ENCODE measurements at regions not wholly inside any gene's neighbourhood (a gene's known extent, or its start where the extent isn't known, plus 50 kb on each side); places are given as distances from the start of the nearest gene placed in this dataset.

DNA sequence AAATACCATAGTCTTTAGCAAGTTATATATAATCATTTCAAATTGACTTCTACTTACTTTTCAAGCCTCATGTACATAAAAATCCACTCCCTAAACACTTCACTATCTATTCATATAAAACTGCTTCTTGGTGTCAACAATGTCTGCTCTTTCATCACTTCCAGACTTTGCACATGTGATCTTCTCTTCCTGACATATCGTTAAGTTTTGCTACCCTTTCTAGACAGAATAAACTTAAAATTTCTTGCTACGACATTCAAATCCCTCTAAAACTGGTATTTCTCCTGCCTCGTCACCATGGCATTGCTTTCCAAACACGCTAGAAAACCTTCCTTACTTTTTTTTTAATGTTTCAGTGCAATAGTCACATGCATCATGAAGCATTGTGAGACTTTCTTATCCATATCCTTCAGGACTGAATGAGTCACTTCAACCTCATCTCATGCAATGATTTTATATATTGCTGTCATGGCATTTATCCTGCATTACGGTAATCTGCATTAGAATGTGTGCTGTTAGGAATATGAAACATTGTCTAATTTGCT is 122.8 kb downstream of the GMNC start (continued):
- TF ChIP-seq, protein P1, sequence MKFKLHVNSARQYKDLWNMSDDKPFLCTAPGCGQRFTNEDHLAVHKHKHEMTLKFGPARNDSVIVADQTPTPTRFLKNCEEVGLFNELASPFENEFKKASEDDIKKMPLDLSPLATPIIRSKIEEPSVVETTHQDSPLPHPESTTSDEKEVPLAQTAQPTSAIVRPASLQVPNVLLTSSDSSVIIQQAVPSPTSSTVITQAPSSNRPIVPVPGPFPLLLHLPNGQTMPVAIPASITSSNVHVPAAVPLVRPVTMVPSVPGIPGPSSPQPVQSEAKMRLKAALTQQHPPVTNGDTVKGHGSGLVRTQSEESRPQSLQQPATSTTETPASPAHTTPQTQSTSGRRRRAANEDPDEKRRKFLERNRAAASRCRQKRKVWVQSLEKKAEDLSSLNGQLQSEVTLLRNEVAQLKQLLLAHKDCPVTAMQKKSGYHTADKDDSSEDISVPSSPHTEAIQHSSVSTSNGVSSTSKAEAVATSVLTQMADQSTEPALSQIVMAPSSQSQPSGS (IDR thresholded peaks at IDR 0.05; ENCODE audit: low read length), result no peak
- TF ChIP-seq MEF2A (IDR thresholded peaks at IDR 0.05; ENCODE audit: insufficient read depth, low read depth, low read length), result no peak
- TF ChIP-seq ZNF217 (IDR thresholded peaks at IDR 0.05), result no peak
- no peak for TF ChIP-seq SMAD1 (IDR thresholded peaks at IDR 0.05; ENCODE audit: low read depth, partially characterized antibody)

DNA sequence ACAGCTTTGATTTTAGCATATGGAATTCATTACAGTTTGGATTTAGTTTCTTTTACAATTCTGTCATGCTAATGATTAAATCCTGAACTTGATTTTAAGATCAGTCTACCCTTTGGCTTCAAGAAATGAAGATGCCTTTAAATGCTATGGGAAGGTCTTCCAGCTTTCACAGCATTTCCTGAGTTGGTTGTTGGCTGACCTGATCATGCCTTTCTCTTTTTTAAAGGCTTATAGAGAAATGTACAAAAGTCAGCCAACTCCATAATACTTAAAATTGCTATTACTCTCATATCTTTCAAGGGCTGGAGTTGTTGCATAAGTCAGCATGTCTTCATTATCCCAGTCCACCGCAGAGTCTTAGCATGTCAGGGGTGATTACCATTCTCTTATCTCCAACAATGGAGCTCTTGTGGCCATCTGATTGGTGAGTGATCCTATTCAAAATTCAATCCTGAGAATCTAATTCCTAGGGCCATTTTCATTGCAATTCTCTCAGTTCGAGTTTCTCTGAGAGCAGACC is 123.8 kb downstream of the GMNC start:
- Histone ChIP-seq H3K4me2 (ENCODE audit: control insufficient read depth, insufficient read depth) (no peak overlapping the region), H3K27me3 (replicated peaks in 1 of 2; ENCODE audit: control insufficient read depth in 2 of 2, insufficient read depth in 2 of 2, low read length in 1 of 2) (no peaks in the 10 kb centered on the region), H3K36me3 (ENCODE audit: control insufficient read depth in 2 of 2, insufficient read depth in 2 of 2, low read length in 1 of 2) (no peaks in the 10 kb centered on the region), H3K9me3 (replicated peaks; ENCODE audit: control insufficient read depth, insufficient read depth, low read length) (no peaks in the 10 kb centered on the region), H3K79me2 (ENCODE audit: control insufficient read depth, insufficient read depth, low read length) (no peaks in the 10 kb centered on the region), H3K4me3 (no peak overlapping the region), H2AFZ (ENCODE audit: control insufficient read depth, low read depth, low read length) (no peak overlapping the region), H3K9ac (ENCODE audit: control insufficient read depth, insufficient read depth, low read length) (no peak overlapping the region), H4K20me1 (ENCODE audit: control insufficient read depth, insufficient read depth) (no peaks in the 10 kb centered on the region), H3K4me1 (ENCODE audit: control insufficient read depth, insufficient read depth, low read length) (no peaks in the 10 kb centered on the region), H3K27ac (ENCODE audit: control insufficient read depth, insufficient read depth) (no peak overlapping the region)
- intact Hi-C loops (cut with micrococcal nuclease; ENCODE audit: unreplicated experiment), result no loop called here
- no peak for FAIRE-seq
- DNase-seq (ENCODE audit: low read depth, low spot score), result no peak
- in situ Hi-C loops (cut with MboI), result no loop called here
- WGBS (ENCODE audit: insufficient coverage, insufficient replicate concordance, low lambda C conversion rate, missing lambda C conversion rate), result 39% methylated on average over 2 of the region's 2 CpGs
- SMC1A ChIA-PET (ENCODE audit: uncharacterized antibody, unreplicated experiment), result no interaction called here
- RAD21 ChIA-PET (ENCODE audit: unreplicated experiment), result no interaction called here
- CTCF ChIA-PET, result no interaction called here
- no peak for ATAC-seq
- POLR2A ChIA-PET, result no interaction called here
- TF ChIP-seq, protein P2, sequence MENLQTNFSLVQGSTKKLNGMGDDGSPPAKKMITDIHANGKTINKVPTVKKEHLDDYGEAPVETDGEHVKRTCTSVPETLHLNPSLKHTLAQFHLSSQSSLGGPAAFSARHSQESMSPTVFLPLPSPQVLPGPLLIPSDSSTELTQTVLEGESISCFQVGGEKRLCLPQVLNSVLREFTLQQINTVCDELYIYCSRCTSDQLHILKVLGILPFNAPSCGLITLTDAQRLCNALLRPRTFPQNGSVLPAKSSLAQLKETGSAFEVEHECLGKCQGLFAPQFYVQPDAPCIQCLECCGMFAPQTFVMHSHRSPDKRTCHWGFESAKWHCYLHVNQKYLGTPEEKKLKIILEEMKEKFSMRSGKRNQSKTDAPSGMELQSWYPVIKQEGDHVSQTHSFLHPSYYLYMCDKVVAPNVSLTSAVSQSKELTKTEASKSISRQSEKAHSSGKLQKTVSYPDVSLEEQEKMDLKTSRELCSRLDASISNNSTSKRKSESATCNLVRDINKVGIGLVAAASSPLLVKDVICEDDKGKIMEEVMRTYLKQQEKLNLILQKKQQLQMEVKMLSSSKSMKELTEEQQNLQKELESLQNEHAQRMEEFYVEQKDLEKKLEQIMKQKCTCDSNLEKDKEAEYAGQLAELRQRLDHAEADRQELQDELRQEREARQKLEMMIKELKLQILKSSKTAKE (IDR thresholded peaks at IDR 0.05; ENCODE audit: low read depth, poor library complexity, severe bottlenecking), result no peak
- TF ChIP-seq DPF2 (IDR thresholded peaks at IDR 0.05) (no peak), JUNB (IDR thresholded peaks at IDR 0.05) (no peak), MXI1 (IDR thresholded peaks at IDR 0.05; ENCODE audit: low read depth, low read length) (no peak), TAF1 (IDR thresholded peaks at IDR 0.05; ENCODE audit: borderline replicate concordance, low read depth, low read length) (no peak), EGR1 (IDR thresholded peaks at IDR 0.05; ENCODE audit: borderline replicate concordance in 1 of 2, low read depth in 2 of 2, low read length in 2 of 2) (no peak), NR2C1 (IDR thresholded peaks at IDR 0.05) (no peak), BACH1 (IDR thresholded peaks at IDR 0.05; ENCODE audit: borderline replicate concordance) (no peak), NR2C2 (IDR thresholded peaks at IDR 0.05; ENCODE audit: borderline replicate concordance, control insufficient read depth, insufficient read length, low read depth) (no peak), RFX5 (IDR thresholded peaks at IDR 0.05; ENCODE audit: low read depth, low read length) (no peak)
- TF ChIP-seq, protein P3, sequence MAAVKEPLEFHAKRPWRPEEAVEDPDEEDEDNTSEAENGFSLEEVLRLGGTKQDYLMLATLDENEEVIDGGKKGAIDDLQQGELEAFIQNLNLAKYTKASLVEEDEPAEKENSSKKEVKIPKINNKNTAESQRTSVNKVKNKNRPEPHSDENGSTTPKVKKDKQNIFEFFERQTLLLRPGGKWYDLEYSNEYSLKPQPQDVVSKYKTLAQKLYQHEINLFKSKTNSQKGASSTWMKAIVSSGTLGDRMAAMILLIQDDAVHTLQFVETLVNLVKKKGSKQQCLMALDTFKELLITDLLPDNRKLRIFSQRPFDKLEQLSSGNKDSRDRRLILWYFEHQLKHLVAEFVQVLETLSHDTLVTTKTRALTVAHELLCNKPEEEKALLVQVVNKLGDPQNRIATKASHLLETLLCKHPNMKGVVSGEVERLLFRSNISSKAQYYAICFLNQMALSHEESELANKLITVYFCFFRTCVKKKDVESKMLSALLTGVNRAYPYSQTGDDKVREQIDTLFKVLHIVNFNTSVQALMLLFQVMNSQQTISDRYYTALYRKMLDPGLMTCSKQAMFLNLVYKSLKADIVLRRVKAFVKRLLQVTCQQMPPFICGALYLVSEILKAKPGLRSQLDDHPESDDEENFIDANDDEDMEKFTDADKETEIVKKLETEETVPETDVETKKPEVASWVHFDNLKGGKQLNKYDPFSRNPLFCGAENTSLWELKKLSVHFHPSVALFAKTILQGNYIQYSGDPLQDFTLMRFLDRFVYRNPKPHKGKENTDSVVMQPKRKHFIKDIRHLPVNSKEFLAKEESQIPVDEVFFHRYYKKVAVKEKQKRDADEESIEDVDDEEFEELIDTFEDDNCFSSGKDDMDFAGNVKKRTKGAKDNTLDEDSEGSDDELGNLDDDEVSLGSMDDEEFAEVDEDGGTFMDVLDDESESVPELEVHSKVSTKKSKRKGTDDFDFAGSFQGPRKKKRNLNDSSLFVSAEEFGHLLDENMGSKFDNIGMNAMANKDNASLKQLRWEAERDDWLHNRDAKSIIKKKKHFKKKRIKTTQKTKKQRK (IDR thresholded peaks at IDR 0.05; ENCODE audit: low read depth, low read length), result no peak
- no TSS peak for BruUV-seq (replicated peaks)

Data from GM12878 (cell line).